Jurkat, Clone E6-1 (cell line): ENCODE measurements at regions not wholly inside any gene's neighbourhood (a gene's known extent, or its start where the extent isn't known, plus 50 kb on each side); places are given as distances from the start of the nearest gene placed in this dataset.
A peak's percentile ranks its signal among the peaks of the same experiment; 100 is the strongest.

ENCODE experiments used
- DNase-seq: peaks from one replicate; pipeline ENCODE4 v3.0.0-alpha.2; 2011; ENCODE audit warnings: low read depth, low spot score
- H3K4me3 ChIP-seq: 2 replicates; pipeline ENCODE4 v1.5.1; 2011; ENCODE audit warnings: mild to moderate bottlenecking, low read length, control low read depth, moderate library complexity

GRCh38 chr15:95718441-95718840, 612.1 kb upstream of the NR2F2 start:
- DNase-seq: no peak
- H3K4me3 ChIP-seq: no peak overlapping the region

- DNase-seq: no peak
- H3K4me3 ChIP-seq: no peak overlapping the region
These were observed 605.4 kb upstream of the NR2F2 start for GRCh38 chr15:95724908-95725633.

GRCh38 chr15:95726891-95727290, 603.6 kb upstream of the NR2F2 start:
- no peak for DNase-seq
- no peak overlapping the region for H3K4me3 ChIP-seq

GRCh38 chr15:95733931-95734330, 596.6 kb upstream of the NR2F2 start:
- DNase-seq: peak; percentile 11
- no peak overlapping the region for H3K4me3 ChIP-seq

GRCh38 chr15:95734422-95735316, 595.8 kb upstream of the NR2F2 start:
- DNase-seq: peak; percentile 14
- no peak overlapping the region for H3K4me3 ChIP-seq

GRCh38 chr15:95737060-95737459, 593.4 kb upstream of the NR2F2 start:
- no peak for DNase-seq
- no peak overlapping the region for H3K4me3 ChIP-seq

GRCh38 chr15:95739131-95739530, 591.4 kb upstream of the NR2F2 start:
- DNase-seq: no peak

GRCh38 chr15:95741830-95742229, 588.7 kb upstream of the NR2F2 start:
- DNase-seq: no peak
- H3K4me3 ChIP-seq: no peak overlapping the region

More at GRCh38 chr15:95739131-95739530, 591.4 kb upstream of the NR2F2 start:
- no peak overlapping the region for H3K4me3 ChIP-seq

GRCh38 chr15:95742256-95742655, 588.2 kb upstream of the NR2F2 start:
- no peak overlapping the region for H3K4me3 ChIP-seq
- no peak for DNase-seq

GRCh38 chr15:95742836-95743235, 587.7 kb upstream of the NR2F2 start:
- DNase-seq: no peak
- H3K4me3 ChIP-seq: no peak overlapping the region

- H3K4me3 ChIP-seq: no peak overlapping the region
- no peak for DNase-seq
These were observed 573.3 kb upstream of the NR2F2 start for GRCh38 chr15:95757171-95757570.

- no peak for DNase-seq
These were observed 572.0 kb upstream of the NR2F2 start for GRCh38 chr15:95758451-95758850.

GRCh38 chr15:95758851-95759250, 571.6 kb upstream of the NR2F2 start:
- no peak overlapping the region for H3K4me3 ChIP-seq
- DNase-seq: no peak

More at GRCh38 chr15:95758451-95758850, 572.0 kb upstream of the NR2F2 start:
- no peak overlapping the region for H3K4me3 ChIP-seq

GRCh38 chr15:95760508-95760907, 570.0 kb upstream of the NR2F2 start:
- H3K4me3 ChIP-seq: no peak overlapping the region
- no peak for DNase-seq

- no peak overlapping the region for H3K4me3 ChIP-seq
- no peak for DNase-seq
These were observed 568.9 kb upstream of the NR2F2 start for GRCh38 chr15:95761501-95762165.

- DNase-seq: no peak
- no peak overlapping the region for H3K4me3 ChIP-seq
These were observed 567.1 kb upstream of the NR2F2 start for GRCh38 chr15:95763426-95763825.

GRCh38 chr15:95765161-95765560, 565.3 kb upstream of the NR2F2 start:
- no peak overlapping the region for H3K4me3 ChIP-seq
- DNase-seq: no peak

GRCh38 chr15:95770196-95770595, 560.3 kb upstream of the NR2F2 start:
- H3K4me3 ChIP-seq: no peak overlapping the region
- no peak for DNase-seq

- no peak overlapping the region for H3K4me3 ChIP-seq
- no peak for DNase-seq
These were observed 557.5 kb upstream of the NR2F2 start for GRCh38 chr15:95772982-95773381.

- no peak overlapping the region for H3K4me3 ChIP-seq
- no peak for DNase-seq
These were observed 546.0 kb upstream of the NR2F2 start for GRCh38 chr15:95784508-95784907.
